CD14-positive monocyte (primary cell): ENCODE measurements at regions not wholly inside any gene's neighbourhood (a gene's known extent, or its start where the extent isn't known, plus 50 kb on each side); places are given as distances from the start of the nearest gene placed in this dataset.

Source experiments
- DNase-seq, 3 donors: peaks; one replicate each; pipeline ENCODE4 v3.0.0-alpha.2; 2011 to 2022
- H2AFZ ChIP-seq: 2 replicates; pipeline ENCODE4 v1.6.0; 2012; ENCODE audit warnings: mild to moderate bottlenecking, low read depth, low read length, inconsistent platforms; ENCODE audit not compliant: insufficient read depth, poor library complexity, severe bottlenecking
- H3K27ac ChIP-seq, 2 donors: 1 replicate in 1 of 2; 2 replicates in 1 of 2; pipeline ENCODE4 v1.5.1; 2012 to 2013; ENCODE audit warnings: low read length in 2 of 2, control low read depth in 1 of 2, inconsistent platforms in 1 of 2, low read depth in 1 of 2, mild to moderate bottlenecking in 1 of 2
- H3K27me3 ChIP-seq, 2 donors: one replicate each; pipeline versions ENCODE4 v1.6.0 to v1.6.1; 2011 to 2013; ENCODE audit warnings: low read length in 2 of 2; ENCODE audit not compliant: control insufficient read depth in 2 of 2, insufficient read depth in 2 of 2
- H3K36me3 ChIP-seq, 2 donors: replicated peaks in 1 of 2; 1 replicate in 1 of 2; 2 replicates in 1 of 2; pipeline versions ENCODE4 v1.5.1 to v1.6.1; 2012 to 2013; ENCODE audit warnings: low read length in 2 of 2, control low read depth in 1 of 2, inconsistent platforms in 1 of 2, mild to moderate bottlenecking in 1 of 2; ENCODE audit not compliant: insufficient read depth in 2 of 2, control insufficient read depth in 1 of 2
- H3K4me1 ChIP-seq, 2 donors: 1 replicate in 1 of 2; 2 replicates in 1 of 2; pipeline versions ENCODE4 v1.5.1 to v1.6.1; 2012 to 2013; ENCODE audit warnings: low read length in 2 of 2, control low read depth in 1 of 2, inconsistent platforms in 1 of 2, mild to moderate bottlenecking in 1 of 2, moderate library complexity in 1 of 2; ENCODE audit not compliant: insufficient read depth in 2 of 2, control insufficient read depth in 1 of 2
- H3K4me2 ChIP-seq: replicated peaks from 2 replicates; pipeline ENCODE3; 2012; ENCODE audit warnings: low read length, moderate library complexity, mild to moderate bottlenecking; ENCODE audit not compliant: poor library complexity, severe bottlenecking; ENCODE audit errors: extremely low read depth
- H3K4me3 ChIP-seq, 3 experiments: fragments of 200-600 bp in 1 of 3; sonication (generic) in 1 of 3; replicated peaks in 1 of 3; 1 replicate in 2 of 3; 2 replicates in 1 of 3; pipeline ENCODE4 v1.5.1; 2011 to 2013; ENCODE audit warnings: low read length in 3 of 3, mild to moderate bottlenecking in 3 of 3, control low read depth in 2 of 3, low read depth in 2 of 3, inconsistent platforms in 1 of 3, moderate library complexity in 1 of 3
- H3K79me2 ChIP-seq: 2 replicates; pipeline ENCODE4 v1.6.0; 2012; ENCODE audit warnings: mild to moderate bottlenecking, control low read depth, inconsistent platforms, low read length, moderate library complexity; ENCODE audit not compliant: insufficient read depth
- H3K9ac ChIP-seq: 2 replicates; pipeline ENCODE4 v1.6.0; 2017; ENCODE audit warnings: low read length, mild to moderate bottlenecking; ENCODE audit not compliant: insufficient read depth, poor library complexity, severe bottlenecking
- H3K9me3 ChIP-seq, 2 donors: replicated peaks in 1 of 2; 1 replicate in 1 of 2; 2 replicates in 1 of 2; pipeline versions ENCODE4 v1.5.1 to v1.6.1; 2012 to 2013; ENCODE audit warnings: low read length in 2 of 2, control low read depth in 1 of 2; ENCODE audit not compliant: control insufficient read depth in 1 of 2, insufficient read depth in 1 of 2
- H4K20me1 ChIP-seq: 2 replicates; pipeline ENCODE4 v1.6.0; 2012; ENCODE audit warnings: mild to moderate bottlenecking, low read length, control low read depth, moderate library complexity; ENCODE audit not compliant: insufficient read depth
- H3K27ac Mint-ChIP-seq, 7 donors: one replicate each; pipeline ENCODE4 v1.8.0; 2020; ENCODE audit warnings: mild to moderate bottlenecking in 7 of 7, mixed read lengths in 7 of 7, moderate library complexity in 6 of 7, inconsistent platforms in 2 of 7
- H3K27me3 Mint-ChIP-seq, 3 donors: one replicate each; pipeline ENCODE4 v1.8.0; 2021 to 2022; ENCODE audit warnings: low read depth in 3 of 3, mild to moderate bottlenecking in 3 of 3, mixed read lengths in 3 of 3, moderate library complexity in 3 of 3, inconsistent platforms in 1 of 3
- H3K36me3 Mint-ChIP-seq, 2 donors: one replicate each; pipeline ENCODE4 v1.8.0; 2020; ENCODE audit warnings: mixed read lengths in 2 of 2, inconsistent platforms in 1 of 2, mild to moderate bottlenecking in 1 of 2
- H3K4me1 Mint-ChIP-seq: one replicate; pipeline ENCODE4 v1.8.0; 2020; ENCODE audit warnings: mild to moderate bottlenecking, mixed read lengths
- H3K4me3 Mint-ChIP-seq, 2 donors: one replicate each; pipeline ENCODE4 v1.8.0; 2020; ENCODE audit warnings: mild to moderate bottlenecking in 2 of 2, mixed read lengths in 2 of 2, moderate library complexity in 1 of 2
- H3K9me3 Mint-ChIP-seq, 7 donors: one replicate each; pipeline ENCODE4 v1.8.0; 2020 to 2022; ENCODE audit warnings: mixed read lengths in 7 of 7, mild to moderate bottlenecking in 6 of 7, moderate library complexity in 6 of 7, inconsistent platforms in 2 of 7
- WGBS: methylation state at CpG from one replicate; pipeline ENCODE4 v1.1.5; 2013; ENCODE audit warnings: missing lambda C conversion rate; ENCODE audit not compliant: insufficient coverage; 5-methylcytosine and 5-hydroxymethylcytosine counted together
- intact Hi-C, 2 donors: fragments of 100-400 bp; cut with micrococcal nuclease; formaldehyde crosslinking; loops; one replicate each; pipeline versions ENCODE4 v1.15.0 to v1.15.1; 2023
- TF ChIP-seq, protein P1 (sequence below): fragments of 200-600 bp; IDR thresholded peaks from one replicate; pipeline ENCODE4 v1.8.0; 2022; ENCODE audit warnings: antibody characterized with exemption, mild to moderate bottlenecking

DNA sequence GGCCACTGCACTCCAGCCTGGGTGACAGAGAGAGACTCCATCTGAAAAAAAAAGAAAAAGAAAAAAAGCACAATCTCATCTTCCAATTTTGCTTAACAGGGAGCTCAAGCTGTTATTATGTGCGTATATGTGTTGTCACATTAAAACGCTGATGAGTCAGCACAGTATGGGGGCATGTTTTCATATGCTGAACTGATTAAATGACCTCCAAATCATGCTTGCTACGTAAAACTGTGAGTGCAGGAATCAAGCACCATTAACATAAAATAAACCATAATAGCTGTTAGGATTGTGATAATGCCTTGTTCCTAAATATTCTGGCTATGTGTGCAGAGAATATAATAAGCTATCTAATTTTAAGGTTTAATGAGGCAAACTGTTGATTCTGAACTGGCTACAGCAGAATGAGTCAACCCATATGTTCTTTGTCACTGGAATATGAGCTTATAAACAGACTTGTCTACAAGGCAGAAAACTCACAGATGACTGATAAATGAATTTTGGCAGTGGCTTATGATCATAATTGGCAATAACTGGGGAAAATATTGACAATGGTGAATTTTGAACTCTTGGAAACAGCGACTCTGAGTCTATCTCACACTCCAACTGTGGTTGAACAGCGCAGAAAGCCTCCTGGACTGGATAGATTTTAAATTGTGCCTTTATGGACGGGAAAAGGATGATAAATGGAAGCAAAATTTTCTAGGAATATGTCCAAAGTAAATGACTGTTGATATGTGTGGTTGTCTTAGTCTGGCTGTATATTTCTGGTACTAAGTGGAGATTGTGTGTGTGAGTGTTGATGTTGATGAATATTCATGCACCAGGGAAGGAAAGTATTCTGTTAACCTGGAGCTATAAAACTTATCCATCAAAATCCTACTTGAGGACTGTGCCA is 75.5 kb downstream of the VCAM1 start:
- Histone ChIP-seq H3K27ac (no peak overlapping the region), H3K79me2 (no peaks in the 10 kb centered on the region), H3K9ac (no peak overlapping the region), H4K20me1 (no peaks in the 10 kb centered on the region), H3K4me1 (no peaks in the 10 kb centered on the region), H3K36me3 (no peaks in the 10 kb centered on the region), H3K4me2 (no peak overlapping the region), H3K4me3 (no peak overlapping the region), H2AFZ (no peak overlapping the region), H3K27me3 (no peaks in the 10 kb centered on the region), H3K9me3 (no peaks in the 10 kb centered on the region)
- H3K4me1 Mint-ChIP-seq = peaks cover 2% of the 10 kb centered on the region
- intact Hi-C loops = no loop called here
- TF ChIP-seq, protein P1, sequence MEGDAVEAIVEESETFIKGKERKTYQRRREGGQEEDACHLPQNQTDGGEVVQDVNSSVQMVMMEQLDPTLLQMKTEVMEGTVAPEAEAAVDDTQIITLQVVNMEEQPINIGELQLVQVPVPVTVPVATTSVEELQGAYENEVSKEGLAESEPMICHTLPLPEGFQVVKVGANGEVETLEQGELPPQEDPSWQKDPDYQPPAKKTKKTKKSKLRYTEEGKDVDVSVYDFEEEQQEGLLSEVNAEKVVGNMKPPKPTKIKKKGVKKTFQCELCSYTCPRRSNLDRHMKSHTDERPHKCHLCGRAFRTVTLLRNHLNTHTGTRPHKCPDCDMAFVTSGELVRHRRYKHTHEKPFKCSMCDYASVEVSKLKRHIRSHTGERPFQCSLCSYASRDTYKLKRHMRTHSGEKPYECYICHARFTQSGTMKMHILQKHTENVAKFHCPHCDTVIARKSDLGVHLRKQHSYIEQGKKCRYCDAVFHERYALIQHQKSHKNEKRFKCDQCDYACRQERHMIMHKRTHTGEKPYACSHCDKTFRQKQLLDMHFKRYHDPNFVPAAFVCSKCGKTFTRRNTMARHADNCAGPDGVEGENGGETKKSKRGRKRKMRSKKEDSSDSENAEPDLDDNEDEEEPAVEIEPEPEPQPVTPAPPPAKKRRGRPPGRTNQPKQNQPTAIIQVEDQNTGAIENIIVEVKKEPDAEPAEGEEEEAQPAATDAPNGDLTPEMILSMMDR = no peak
- no peak overlapping the region for H3K27ac Mint-ChIP-seq
- H3K36me3 Mint-ChIP-seq = no peaks in the 10 kb centered on the region
- no peak for DNase-seq
- H3K27me3 Mint-ChIP-seq = peaks cover 0 to 1% (median 0%) of the 10 kb centered on the region in 3 donors
- peaks cover 0 to 1% (median 0%) of the 10 kb centered on the region in 7 donors for H3K9me3 Mint-ChIP-seq
- 83% methylated on average over 1 of the region's 6 CpGs for WGBS
- no peak overlapping the region for H3K4me3 Mint-ChIP-seq

DNA sequence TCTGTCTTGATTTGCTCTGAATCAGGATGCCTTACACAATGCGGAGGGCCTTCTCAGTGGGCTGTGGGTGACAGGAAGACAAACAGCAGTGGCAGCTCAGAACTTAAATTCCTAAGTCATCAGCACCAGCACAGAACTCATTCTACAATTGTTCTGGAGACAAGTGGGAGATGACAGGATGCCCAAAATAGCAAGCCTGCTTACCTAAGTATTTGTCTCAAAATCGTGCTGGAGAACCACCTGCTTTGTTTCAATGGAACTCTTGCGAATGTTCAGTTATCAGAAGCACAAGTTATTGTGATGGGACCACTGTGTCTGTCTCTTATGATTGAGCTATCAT is 76.1 kb downstream of the VCAM1 start:
- Histone ChIP-seq H3K79me2 (no peaks in the 10 kb centered on the region), H3K27ac (no peak overlapping the region), H3K27me3 (no peaks in the 10 kb centered on the region), H4K20me1 (no peaks in the 10 kb centered on the region), H3K4me1 (no peaks in the 10 kb centered on the region), H3K4me3 (no peak overlapping the region), H3K9ac (no peak overlapping the region), H2AFZ (no peak overlapping the region), H3K4me2 (no peak overlapping the region), H3K36me3 (no peaks in the 10 kb centered on the region), H3K9me3 (peaks cover 0 to 4% of the 10 kb centered on the region in 2 donors)
- H3K36me3 Mint-ChIP-seq = no peaks in the 10 kb centered on the region
- peaks cover 0 to 1% (median 0%) of the 10 kb centered on the region in 3 donors for H3K27me3 Mint-ChIP-seq
- intact Hi-C loops = no loop called here
- H3K4me1 Mint-ChIP-seq = peaks cover 2% of the 10 kb centered on the region
- 78% methylated on average over 2 of the region's 3 CpGs for WGBS
- H3K4me3 Mint-ChIP-seq = no peak overlapping the region
- TF ChIP-seq, protein P1 = no peak
- peaks cover 0 to 6% (median 3%) of the 10 kb centered on the region in 7 donors for H3K9me3 Mint-ChIP-seq
- no peak for DNase-seq
- no peak overlapping the region for H3K27ac Mint-ChIP-seq
